ENCODE measurements at regions not wholly inside any gene's neighbourhood (a gene's known extent, or its start where the extent isn't known, plus 50 kb on each side); places are given as distances from the start of the nearest gene placed in this dataset.

DNA sequence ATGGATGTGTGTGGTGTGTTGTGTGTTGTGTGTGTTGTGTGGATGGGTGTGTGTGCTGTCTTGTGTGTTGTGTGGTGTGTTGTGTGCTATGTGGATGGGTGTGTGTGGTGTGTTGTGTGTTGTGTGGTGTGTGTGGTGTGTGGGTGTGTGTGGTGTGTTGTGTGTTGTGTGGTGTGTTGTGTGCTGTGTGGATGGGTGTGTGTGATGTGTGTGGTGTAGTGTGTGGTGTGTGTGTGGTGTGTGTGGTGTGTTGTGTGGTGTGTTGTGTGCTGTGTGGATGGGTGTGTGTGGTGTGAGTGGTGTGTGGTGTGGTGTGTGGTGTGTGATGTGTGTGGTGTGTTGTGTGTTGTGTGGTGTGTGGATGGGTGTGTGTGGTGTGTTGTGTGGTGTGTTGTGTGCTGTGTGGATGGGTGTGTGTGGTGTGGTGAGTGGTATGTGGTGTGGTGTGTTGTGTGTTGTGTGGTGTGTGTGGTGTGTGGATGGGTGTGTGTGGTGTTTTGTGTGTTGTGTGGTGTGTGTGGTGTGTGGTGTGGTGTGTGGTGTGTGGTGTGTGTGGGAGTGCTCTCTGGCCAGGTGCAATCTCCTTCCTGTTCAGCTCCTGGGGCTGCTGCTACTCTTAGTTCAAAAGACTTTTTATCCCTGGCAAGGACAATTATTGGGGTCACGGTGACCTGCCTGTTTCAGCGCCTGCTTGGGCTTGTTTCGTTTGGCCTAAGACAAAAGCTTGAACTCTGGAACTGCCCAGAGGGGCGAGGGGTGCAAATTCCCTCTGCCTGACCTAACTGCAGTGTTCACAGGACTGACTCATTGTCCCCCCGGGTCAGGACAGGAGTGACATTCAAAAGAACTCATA is 101.1 kb downstream of the UBIAD1 start:
- DNase-seq = no peak

- DNase-seq = no peak
Observed at GRCh38 chr1:11374748-11375110, 101.7 kb downstream of the UBIAD1 start.

DNA sequence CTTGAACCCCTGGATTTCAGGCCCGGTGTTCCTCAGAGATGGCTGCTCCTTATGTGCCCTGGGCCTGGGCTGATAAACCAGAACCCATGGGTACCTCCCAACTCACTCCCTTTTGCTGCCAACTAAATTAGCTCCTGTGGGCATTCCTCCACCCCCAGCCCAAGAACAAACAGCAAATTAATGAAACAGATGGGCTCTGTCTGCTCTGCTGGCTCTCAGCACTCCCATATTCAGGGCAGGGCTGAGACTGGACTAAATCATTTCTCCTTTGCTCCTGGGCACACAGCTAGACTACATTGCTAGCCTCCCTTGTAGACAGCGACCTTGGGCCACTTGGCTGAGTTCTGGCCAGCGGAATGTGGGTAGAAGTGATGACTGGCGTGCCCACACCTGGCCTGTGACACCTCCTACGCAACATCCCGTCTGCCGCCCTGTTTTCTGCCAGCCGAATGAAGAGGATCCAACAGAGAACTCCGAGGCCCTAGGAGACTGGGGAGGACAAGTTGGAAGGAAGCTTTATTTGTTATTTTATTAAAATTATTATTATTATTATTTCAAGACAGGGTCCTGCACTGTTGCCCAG is 101.9 kb upstream of the DISP3 start:
- DNase-seq = no peak

DNA sequence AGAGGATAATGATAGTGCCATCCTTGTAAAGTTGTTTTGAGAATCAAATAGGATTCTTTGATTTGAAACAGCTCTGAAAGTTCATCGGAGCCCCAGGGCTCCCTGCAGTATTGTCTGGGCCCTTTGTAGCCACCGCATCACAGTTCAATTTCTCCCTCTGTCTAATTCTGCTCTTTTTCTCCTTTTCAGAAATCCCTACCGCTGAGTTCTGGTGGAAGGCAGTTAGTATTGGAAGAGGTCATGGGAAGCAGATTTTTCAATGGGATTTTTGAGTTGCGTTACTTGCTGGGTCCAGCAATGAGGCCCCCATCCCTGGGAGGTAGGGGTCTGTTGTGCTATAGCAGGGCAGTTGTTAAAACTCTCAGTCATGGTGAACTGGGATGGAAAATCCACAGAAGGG is 101.0 kb upstream of the DISP3 start:
- DNase-seq = no peak

DNA sequence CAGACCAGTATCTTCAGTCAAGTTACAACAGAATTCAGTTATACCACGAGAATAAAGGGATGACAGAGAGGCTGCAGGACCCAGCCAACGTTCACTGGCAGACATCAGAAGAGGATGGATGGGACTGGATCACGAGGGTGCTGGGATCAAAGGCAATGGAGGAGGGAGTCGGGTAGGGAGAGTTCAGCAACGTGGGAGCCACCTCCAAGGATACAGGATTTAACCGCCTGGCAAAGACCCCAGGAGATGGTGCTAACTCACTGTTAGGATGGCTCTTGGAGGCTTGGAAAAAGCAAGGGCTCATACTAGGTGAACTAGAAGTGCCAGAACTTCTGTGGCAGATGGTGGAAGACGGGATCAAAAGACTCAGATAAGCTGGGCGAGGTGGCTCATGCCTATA is 99.1 kb upstream of the DISP3 start:
- DNase-seq = no peak

- DNase-seq = no peak
Observed at GRCh38 chr1:11380500-11380899, 98.5 kb upstream of the DISP3 start.

DNA sequence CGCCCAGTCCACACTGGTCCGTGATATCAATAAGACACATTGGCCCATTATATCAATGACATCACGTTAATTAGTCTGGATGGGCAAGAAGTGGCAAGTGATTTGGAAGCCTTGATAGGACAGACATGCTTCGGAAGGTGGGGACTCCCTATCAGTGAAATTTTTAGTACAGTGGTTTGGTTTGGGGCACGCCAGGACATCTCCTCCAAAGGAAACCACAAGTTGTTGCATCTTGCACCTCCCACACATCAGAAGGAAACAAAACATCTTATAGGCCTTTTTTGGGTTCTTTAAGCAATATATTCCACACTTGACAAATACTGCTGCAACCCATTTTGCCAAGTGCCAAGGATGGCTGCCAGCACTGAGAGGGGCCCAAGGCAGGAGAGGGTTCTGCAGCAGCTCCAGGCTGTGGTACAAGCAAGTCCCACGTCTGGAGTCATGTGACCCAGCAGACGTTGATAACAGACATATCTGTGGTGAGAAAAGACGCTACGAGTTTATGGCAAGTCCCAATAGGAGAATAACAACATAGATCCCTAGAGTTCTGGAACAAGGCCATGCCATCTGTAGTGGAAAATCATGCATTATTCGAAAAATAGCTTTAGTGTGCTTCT is 95.3 kb upstream of the DISP3 start:
- no peak for DNase-seq

DNA sequence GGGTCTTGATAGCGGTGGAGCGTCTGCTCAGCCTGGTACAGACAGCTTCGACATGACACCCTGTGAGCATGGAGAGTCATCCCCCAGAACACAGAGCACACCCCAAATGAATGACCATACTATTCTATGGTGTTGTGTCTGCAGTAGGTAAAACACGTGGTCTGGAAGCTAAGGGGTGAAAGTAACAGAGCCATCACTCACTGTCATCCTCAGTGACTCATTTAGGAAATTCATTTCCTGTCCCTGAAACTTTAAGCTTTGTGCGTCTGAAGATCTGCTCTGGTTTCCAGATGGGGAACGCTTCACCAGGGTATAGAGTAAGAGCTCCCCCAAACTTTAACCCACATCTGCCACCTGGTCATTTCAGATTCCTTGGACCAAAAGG is 94.8 kb upstream of the DISP3 start:
- no peak for DNase-seq

DNA sequence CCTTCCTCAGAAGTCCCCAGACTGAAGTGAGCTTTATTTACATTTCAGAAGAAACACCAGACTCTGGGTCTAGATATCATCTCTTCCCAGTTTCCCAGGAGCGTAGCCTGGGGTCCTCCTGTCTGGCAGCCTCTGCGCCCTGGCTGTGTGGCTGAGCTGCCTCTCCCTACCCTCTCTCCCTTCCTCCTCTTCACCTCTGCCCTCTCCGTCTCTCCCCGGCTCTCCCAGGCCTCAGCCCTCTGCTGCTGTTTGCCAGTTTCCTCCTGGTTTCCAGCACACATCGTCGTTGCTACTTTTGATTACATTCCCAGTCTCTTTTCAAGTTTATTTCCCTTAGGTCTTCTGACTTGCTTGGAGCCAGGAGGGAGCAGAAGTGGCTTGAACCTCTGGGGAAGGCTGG is 91.1 kb upstream of the DISP3 start:
- no peak for DNase-seq

- DNase-seq = no peak
Observed at GRCh38 chr1:11388617-11389016, 90.3 kb upstream of the DISP3 start.

DNA sequence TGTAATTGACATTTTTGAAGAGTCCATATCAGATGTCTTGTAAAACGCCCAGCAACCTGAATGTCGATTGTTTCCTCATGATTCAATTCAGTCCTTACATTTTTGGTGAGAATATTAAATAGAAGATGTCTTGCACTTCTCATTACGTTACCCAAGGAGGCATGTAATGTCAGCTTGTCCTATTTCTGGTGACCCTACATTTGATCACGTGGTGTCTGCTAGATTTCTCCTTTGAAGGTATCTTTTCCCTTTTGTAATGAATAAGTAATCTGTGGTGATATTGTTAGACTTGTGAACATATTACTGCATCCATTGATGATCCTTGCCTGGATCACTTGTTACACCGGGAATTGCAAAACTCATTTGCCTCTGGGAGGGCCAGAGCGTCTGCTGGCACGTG is 87.6 kb upstream of the DISP3 start:
- DNase-seq = no peak

DNA sequence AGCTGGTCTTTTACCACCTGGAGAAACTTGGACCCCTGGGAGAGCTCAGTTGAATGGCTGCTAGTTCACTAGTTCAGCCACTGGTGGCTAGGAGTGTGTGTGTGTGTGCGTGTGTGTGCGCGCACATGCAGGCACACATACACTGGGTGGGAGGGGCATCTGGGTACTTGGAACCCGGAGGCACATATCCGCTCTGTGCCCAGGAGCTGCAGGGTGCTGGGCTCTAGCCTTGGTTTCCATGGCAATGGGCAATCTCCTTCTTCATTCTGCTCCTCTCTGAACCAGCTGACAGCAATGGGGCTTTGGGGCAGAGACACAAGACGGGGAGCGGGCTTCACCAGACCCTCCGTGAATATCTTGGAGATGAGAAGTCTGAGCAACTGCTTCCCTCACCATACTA is 87.1 kb upstream of the DISP3 start:
- DNase-seq = no peak

DNA sequence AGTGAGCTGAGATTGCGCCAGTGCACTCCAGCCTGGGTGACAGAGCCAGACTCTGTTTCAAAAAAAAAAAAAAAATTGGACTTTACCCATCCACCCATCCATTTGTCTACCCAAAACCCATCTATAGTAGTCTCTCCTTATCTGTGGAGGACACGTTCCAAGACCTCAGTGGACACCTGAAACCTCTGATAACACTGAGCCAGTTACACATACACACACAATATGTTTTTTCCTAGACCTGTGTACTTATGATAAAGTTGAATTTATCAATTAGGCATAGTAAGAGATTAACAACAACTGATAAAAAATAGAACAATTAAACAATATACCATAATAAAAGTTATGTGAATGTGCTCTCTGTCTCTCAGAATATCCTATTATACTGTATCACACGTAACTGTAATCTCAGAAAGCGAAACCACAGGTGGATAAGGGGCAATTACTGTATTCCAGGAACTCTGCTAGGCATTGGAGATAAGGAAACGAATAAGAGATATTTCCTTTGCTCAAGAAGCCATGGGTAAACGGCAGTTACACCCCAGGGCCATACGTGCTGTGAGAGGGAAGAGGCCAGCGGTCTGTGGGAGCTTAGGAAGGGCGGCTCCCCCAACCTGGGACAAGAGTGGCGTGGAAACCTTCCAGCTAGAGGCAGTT is 84.2 kb upstream of the DISP3 start:
- no peak for DNase-seq

DNA sequence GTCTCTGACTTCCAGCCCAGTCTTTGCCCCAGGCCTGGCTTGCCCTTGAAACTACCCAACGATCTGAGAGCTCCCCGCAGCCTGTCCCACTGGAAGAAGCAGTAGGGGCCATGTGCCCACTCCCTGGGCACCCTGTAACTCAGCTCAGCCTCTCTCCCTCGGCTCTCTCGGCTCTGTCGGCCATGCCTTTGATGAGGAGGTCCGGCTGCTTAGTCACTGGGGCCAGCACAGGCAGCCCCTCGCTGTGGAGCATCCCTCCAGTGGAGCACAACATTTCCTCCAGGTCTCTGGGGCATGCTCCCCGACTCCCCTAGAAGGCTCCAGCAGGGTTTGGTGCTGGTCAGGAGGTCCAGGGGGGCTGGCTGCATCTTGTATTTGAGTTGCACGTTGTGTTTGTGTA is 83.3 kb upstream of the DISP3 start:
- no peak for DNase-seq

GRCh38 chr1:11397151-11397901 is 81.6 kb upstream of the DISP3 start:
- no peak for DNase-seq

GRCh38 chr1:11399250-11399649 is 79.7 kb upstream of the DISP3 start:
- DNase-seq = no peak

GRCh38 chr1:11400155-11400554 is 78.8 kb upstream of the DISP3 start:
- DNase-seq = no peak

- no peak for DNase-seq
Observed at GRCh38 chr1:11400567-11400966, 78.4 kb upstream of the DISP3 start.

- no peak for DNase-seq
Observed at GRCh38 chr1:11406845-11407244, 72.1 kb upstream of the DISP3 start.

- no peak for DNase-seq
Observed at GRCh38 chr1:11407301-11407994, 71.5 kb upstream of the DISP3 start.

- DNase-seq = no peak
Observed at GRCh38 chr1:11412141-11412540, 66.8 kb upstream of the DISP3 start.

DNA sequence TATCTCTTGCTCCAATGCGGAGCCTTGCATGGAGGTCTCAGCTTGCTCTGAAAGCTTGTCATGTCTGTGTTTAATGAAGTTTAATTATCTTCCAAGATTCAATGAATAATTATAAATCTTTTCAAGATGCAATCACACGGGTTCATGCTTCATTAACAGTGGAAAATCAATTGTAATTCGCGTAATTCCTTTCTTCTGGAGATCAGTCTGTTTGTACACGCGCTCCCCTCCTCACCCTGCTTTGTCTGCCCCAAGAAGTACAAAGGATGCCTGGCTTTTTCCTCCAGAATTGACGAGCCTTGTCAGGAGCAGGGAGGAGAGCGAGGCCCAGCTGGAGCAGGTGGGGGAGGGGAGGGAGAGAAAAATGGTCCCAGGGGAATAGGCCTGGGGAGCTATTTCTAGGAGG is 65.0 kb upstream of the DISP3 start:
- DNase-seq = no peak

All from hindlimb muscle (tissue), 1 donor.